HepG2 (cell line): ENCODE measurements at regions not wholly inside any gene's neighbourhood (a gene's known extent, or its start where the extent isn't known, plus 50 kb on each side); places are given as distances from the start of the nearest gene placed in this dataset.

Experiments
- ATAC-seq: fragments of 200-7000 bp; cut with Tn5 transposase; 3 replicates; pipeline ENCODE4 v1.9.1; 2020; ENCODE audit warnings: mild to moderate bottlenecking, moderate library complexity
- BruUV-seq: library from RNA; stranded (reverse); fragments of 400-500 nt; replicated peaks from 2 replicates; lab custom pipeline; 2021; lab: Mats Ljungman, UMichigan
- CTCF ChIA-PET: fragments of 300-600 bp; formaldehyde crosslinking; extraction: SDS; loops from one replicate; lab custom pipeline; 2021; ENCODE audit warnings: low total read pairs, inconsistent platforms, low intra/inter-chr PET ratio; lab: Yijun Ruan, JAX
- POLR2A ChIA-PET: fragments of 350-600 bp; sonication (Branson Sonifier 250); formaldehyde crosslinking; loops from one replicate; lab custom pipeline; 2020; ENCODE audit warnings: antibody characterized with exemption, inconsistent platforms; lab: Yijun Ruan, JAX
- DNase-seq: peaks from one replicate; pipeline ENCODE4 v3.0.0-alpha.2; 2015; ENCODE audit warnings: low spot score
- FAIRE-seq: peaks from 3 replicates; lab custom pipeline; 2011; peaks lifted over from hg19 to GRCh38; lab: Jason Lieb, UNC
- H2AFZ ChIP-seq: one replicate; pipeline ENCODE4 v1.6.1; 2011; ENCODE audit warnings: low read length, inconsistent platforms
- H3K27ac ChIP-seq: fragments of 300-600 bp; 3 replicates; pipeline ENCODE4 v1.8.0; 2011; ENCODE audit warnings: mixed run types, mild to moderate bottlenecking, mixed read lengths, low read length, inconsistent platforms; ENCODE audit not compliant: insufficient read depth; ENCODE audit errors: extremely low read length
- H3K27me3 ChIP-seq, 2 experiments: fragments of 200-600 bp in 1 of 2; 2 replicates in 1 of 2; 3 replicates in 1 of 2; pipeline versions ENCODE4 v1.6.0 to v1.8.0; 2011; ENCODE audit warnings: low read length in 2 of 2, mild to moderate bottlenecking in 2 of 2, moderate library complexity in 2 of 2, inconsistent platforms in 1 of 2; ENCODE audit not compliant: insufficient read depth in 2 of 2, control insufficient read depth in 1 of 2
- H3K36me3 ChIP-seq, 2 experiments: fragments of 200-600 bp in 1 of 2; replicated peaks in 1 of 2; 2 replicates in 1 of 2; 3 replicates in 1 of 2; pipeline versions ENCODE4 v1.5.1 to v1.8.0; 2011; ENCODE audit warnings: low read length in 2 of 2, inconsistent platforms in 1 of 2; ENCODE audit not compliant: insufficient read depth in 2 of 2, control insufficient read depth in 1 of 2
- H3K4me1 ChIP-seq: 2 replicates; pipeline ENCODE4 v1.5.1; 2012; ENCODE audit warnings: low read length, inconsistent platforms; ENCODE audit not compliant: insufficient read depth
- H3K4me2 ChIP-seq: 2 replicates; pipeline ENCODE4 v1.6.0; 2011; ENCODE audit warnings: low read depth, low read length, inconsistent platforms
- H3K4me3 ChIP-seq, 3 experiments: fragments of 200-600 bp in 1 of 3; sonication (generic), shearing (Covaris generic) in 1 of 3; replicated peaks in 1 of 3; 2 replicates each; pipeline ENCODE4 v1.5.1; 2011 to 2016; ENCODE audit warnings: low read length in 3 of 3, inconsistent platforms in 2 of 3, low read depth in 2 of 3, mild to moderate bottlenecking in 2 of 3, control low read depth in 1 of 3, mixed read lengths in 1 of 3; ENCODE audit not compliant: insufficient read depth in 1 of 3
- H3K79me2 ChIP-seq: one replicate; pipeline ENCODE4 v1.6.1; 2011; ENCODE audit warnings: low read length, inconsistent platforms; ENCODE audit not compliant: insufficient read depth
- H3K9ac ChIP-seq: 2 replicates; pipeline ENCODE4 v1.6.0; 2011; ENCODE audit warnings: mild to moderate bottlenecking, low read depth, low read length, inconsistent platforms; ENCODE audit not compliant: insufficient read depth
- H3K9me3 ChIP-seq: 2 replicates; pipeline ENCODE4 v1.5.1; 2012; ENCODE audit warnings: mild to moderate bottlenecking, low read length
- H4K20me1 ChIP-seq: 2 replicates; pipeline ENCODE4 v1.6.0; 2011; ENCODE audit warnings: inconsistent platforms, mild to moderate bottlenecking, low read length, moderate library complexity; ENCODE audit not compliant: insufficient read depth
- AFF4 ChIP-seq: sonication (generic); formaldehyde crosslinking; IDR thresholded peaks from 2 replicates; pipeline ENCODE4 v1.4.0; 2020; ENCODE audit warnings: missing genetic modification reagents
- ATF7 ChIP-seq, 2 experiments: fragments of 450-650 bp in 1 of 2; sonication (generic) in 1 of 2; formaldehyde crosslinking in 1 of 2; IDR thresholded peaks; 2 replicates each; pipeline versions ENCODE4 v1.4.0 to v1.6.1; 2016 to 2020; ENCODE audit warnings: antibody characterized with exemption in 1 of 2, mild to moderate bottlenecking in 1 of 2, missing genetic modification reagents in 1 of 2
- ERF ChIP-seq: IDR thresholded peaks from 2 replicates; pipeline ENCODE4 v1.6.1; 2018; ENCODE audit warnings: missing biosample characterization, missing genetic modification reagents
- FOXA1 ChIP-seq, 2 experiments: fragments of 450-650 bp in 1 of 2; sonication (generic) in 1 of 2; formaldehyde crosslinking in 1 of 2; IDR thresholded peaks; 2 replicates each; pipeline versions ENCODE4 v1.4.0 to v1.6.1; 2016 to 2020; ENCODE audit warnings: missing genetic modification reagents in 1 of 2
- GATAD1 ChIP-seq: IDR thresholded peaks from 2 replicates; pipeline ENCODE4 v1.6.1; 2016; ENCODE audit warnings: missing genetic modification reagents, missing compliant biosample characterization
- HOXA7 ChIP-seq: sonication (generic); formaldehyde crosslinking; IDR thresholded peaks from 2 replicates; pipeline ENCODE4 v1.8.1; 2022; ENCODE audit warnings: mild to moderate bottlenecking, missing genetic modification reagents, moderate library complexity
- SKIL ChIP-seq: sonication (generic); formaldehyde crosslinking; IDR thresholded peaks from 2 replicates; pipeline ENCODE4 v1.8.0; 2022; ENCODE audit warnings: missing genetic modification reagents, mild to moderate bottlenecking, moderate library complexity, borderline replicate concordance
- YY1 ChIP-seq: IDR thresholded peaks from 2 replicates; pipeline ENCODE4 v1.6.1; 2011; ENCODE audit warnings: low read length, low read depth, moderate library complexity, mild to moderate bottlenecking; ENCODE audit not compliant: insufficient read depth, insufficient replicate concordance
- ZBTB8A ChIP-seq: sonication (generic); formaldehyde crosslinking; IDR thresholded peaks from 2 replicates; pipeline ENCODE4 v1.4.0; 2020; ENCODE audit warnings: mild to moderate bottlenecking, low read depth, missing genetic modification reagents, borderline replicate concordance
- ZFYVE20 ChIP-seq: sonication (generic); formaldehyde crosslinking; IDR thresholded peaks from 2 replicates; pipeline ENCODE4 v1.8.0; 2023; ENCODE audit warnings: low read depth, mild to moderate bottlenecking, moderate library complexity, missing genetic modification reagents, borderline replicate concordance
- ZIK1 ChIP-seq: sonication (generic); formaldehyde crosslinking; IDR thresholded peaks from 2 replicates; pipeline ENCODE4 v1.5.0; 2020; ENCODE audit warnings: mild to moderate bottlenecking, low read depth, missing genetic modification reagents, borderline replicate concordance
- ZNF207 ChIP-seq: fragments of 450-650 bp; IDR thresholded peaks from 2 replicates; pipeline ENCODE4 v1.6.1; 2016; ENCODE audit warnings: antibody characterized with exemption, borderline replicate concordance
- ZNF235 ChIP-seq: sonication (generic); formaldehyde crosslinking; IDR thresholded peaks from 2 replicates; pipeline ENCODE4 v1.8.1; 2023; ENCODE audit warnings: mild to moderate bottlenecking, missing genetic modification reagents, borderline replicate concordance
- ZNF558 ChIP-seq: sonication (generic); formaldehyde crosslinking; IDR thresholded peaks from 2 replicates; pipeline ENCODE4 v1.9.0; 2022; ENCODE audit warnings: mild to moderate bottlenecking, missing genetic modification reagents, borderline replicate concordance
- ZNF639 ChIP-seq: conservative IDR thresholded peaks from 2 replicates; pipeline ENCODE4 v1.6.1; 2018; ENCODE audit warnings: missing genetic modification reagents
- ZNF782 ChIP-seq: sonication (generic); formaldehyde crosslinking; IDR thresholded peaks from 2 replicates; pipeline ENCODE4 v1.4.0; 2020; ENCODE audit warnings: missing genetic modification reagents, mild to moderate bottlenecking, borderline replicate concordance
- ZSCAN30 ChIP-seq: sonication (generic); formaldehyde crosslinking; IDR thresholded peaks from 2 replicates; pipeline ENCODE4 v1.5.0; 2020; ENCODE audit warnings: mild to moderate bottlenecking, missing genetic modification reagents
- WGBS: methylation state at CpG from one replicate; pipeline ENCODE4 v1.1.6; 2017; ENCODE audit warnings: low lambda C conversion rate; 5-methylcytosine and 5-hydroxymethylcytosine counted together
- in situ Hi-C: cut with HindIII; loops from 2 replicates; pipeline ENCODE4 v1.10.0; 2017; ENCODE audit warnings: low pct_unique_long_range_greater_than_20kb; ENCODE audit not compliant: extremely low pct_ligation_motif_present
- intact Hi-C: fragments of 100-400 bp; cut with micrococcal nuclease; formaldehyde crosslinking; loops from one replicate; pipeline ENCODE4 v1.10.0; 2022; ENCODE audit not compliant: unreplicated experiment

GRCh38 chr12:42902001-42902400, 312.5 kb upstream of the PRICKLE1 start:
- Histone ChIP-seq H3K4me3 (no peak overlapping the region), H2AFZ (no peak overlapping the region), H3K4me2 (no peak overlapping the region), H3K79me2 (no peaks in the 10 kb centered on the region), H4K20me1 (no peaks in the 10 kb centered on the region), H3K4me1 (no peaks in the 10 kb centered on the region), H3K27me3 (no peaks in the 10 kb centered on the region), H3K9me3 (peaks cover 15% of the 10 kb centered on the region), H3K9ac (no peak overlapping the region), H3K36me3 (no peaks in the 10 kb centered on the region), H3K27ac (no peak overlapping the region)
- BruUV-seq = no TSS peak
- no peak for FAIRE-seq
- no peak for TF ChIP-seq ATF7 (IDR thresholded peaks at IDR 0.05)
- no peak for TF ChIP-seq ATF7 (CRISPR knock-in tag; IDR thresholded peaks at IDR 0.05)
- no peak for TF ChIP-seq AFF4
- TF ChIP-seq ZFYVE20 (CRISPR knock-in tag) = no peak
- no peak for TF ChIP-seq ZNF639
- TF ChIP-seq ZNF207 = no peak
- TF ChIP-seq ZSCAN30 (CRISPR knock-in tag) = no peak
- TF ChIP-seq ZNF782 (CRISPR knock-in tag) = no peak
- TF ChIP-seq ZIK1 = no peak
- no peak for TF ChIP-seq HOXA7 (CRISPR knock-in tag)
- no peak for TF ChIP-seq ZNF235 (CRISPR knock-in tag)
- no peak for TF ChIP-seq SKIL (CRISPR knock-in tag)
- no peak for TF ChIP-seq FOXA1 (IDR thresholded peaks at IDR 0.05)
- no peak for TF ChIP-seq FOXA1 (CRISPR knock-in tag; IDR thresholded peaks at IDR 0.05)
- TF ChIP-seq ZNF558 (CRISPR knock-in tag) = no peak
- no peak for TF ChIP-seq YY1
- TF ChIP-seq ZBTB8A (CRISPR knock-in tag) = no peak
- no peak for TF ChIP-seq GATAD1 (CRISPR knock-in tag)
- TF ChIP-seq ERF (CRISPR knock-in tag) = no peak
- ChIA-PET POLR2A (no interaction called here), CTCF (no interaction called here)
- in situ Hi-C loops (no loop called here), intact Hi-C loops (no loop called here)
- 0% methylated on average over 2 of the region's 2 CpGs for WGBS
- DNase-seq = no peak
- ATAC-seq = no peak
